ENCODE measurements at regions not wholly inside any gene's neighbourhood (a gene's known extent, or its start where the extent isn't known, plus 50 kb on each side); places are given as distances from the start of the nearest gene placed in this dataset.

- TF ChIP-seq POLR2A (IDR thresholded peaks at IDR 0.05; ENCODE audit: insufficient read depth in 1 of 2, low read depth in 2 of 2, low read length in 2 of 2) (no peak), ZBTB34 (CRISPR knock-in tag; IDR thresholded peaks at IDR 0.05) (no peak), CCAR2 (optimal IDR thresholded peaks at IDR 0.05; ENCODE audit: low read depth, low read length) (no peak), CHCHD3 (CRISPR knock-in tag; IDR thresholded peaks at IDR 0.05) (no peak), TFE3 (CRISPR knock-in tag; IDR thresholded peaks at IDR 0.05) (no peak), EZH2 (conservative IDR thresholded peaks at IDR 0.05; ENCODE audit: low read depth, low read length) (no peak), ZBTB20 (CRISPR knock-in tag; IDR thresholded peaks at IDR 0.05; ENCODE audit: borderline replicate concordance, low read depth) (no peak), CTCF (CRISPR knock-in tag; IDR thresholded peaks at IDR 0.05) (no peak), SAFB2 (CRISPR knock-in tag; IDR thresholded peaks at IDR 0.05; ENCODE audit: borderline replicate concordance, low read depth) (no peak), GABPA (IDR thresholded peaks at IDR 0.05; ENCODE audit: low read depth, low read length) (no peak), GABPA (CRISPR knock-in tag; IDR thresholded peaks at IDR 0.05; ENCODE audit: low read depth) (no peak)
- TF ChIP-seq, protein P1, sequence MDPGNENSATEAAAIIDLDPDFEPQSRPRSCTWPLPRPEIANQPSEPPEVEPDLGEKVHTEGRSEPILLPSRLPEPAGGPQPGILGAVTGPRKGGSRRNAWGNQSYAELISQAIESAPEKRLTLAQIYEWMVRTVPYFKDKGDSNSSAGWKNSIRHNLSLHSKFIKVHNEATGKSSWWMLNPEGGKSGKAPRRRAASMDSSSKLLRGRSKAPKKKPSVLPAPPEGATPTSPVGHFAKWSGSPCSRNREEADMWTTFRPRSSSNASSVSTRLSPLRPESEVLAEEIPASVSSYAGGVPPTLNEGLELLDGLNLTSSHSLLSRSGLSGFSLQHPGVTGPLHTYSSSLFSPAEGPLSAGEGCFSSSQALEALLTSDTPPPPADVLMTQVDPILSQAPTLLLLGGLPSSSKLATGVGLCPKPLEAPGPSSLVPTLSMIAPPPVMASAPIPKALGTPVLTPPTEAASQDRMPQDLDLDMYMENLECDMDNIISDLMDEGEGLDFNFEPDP (CRISPR knock-in tag; conservative IDR thresholded peaks at IDR 0.05) = no peak
- TF ChIP-seq, protein P2, sequence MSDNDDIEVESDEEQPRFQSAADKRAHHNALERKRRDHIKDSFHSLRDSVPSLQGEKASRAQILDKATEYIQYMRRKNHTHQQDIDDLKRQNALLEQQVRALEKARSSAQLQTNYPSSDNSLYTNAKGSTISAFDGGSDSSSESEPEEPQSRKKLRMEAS (IDR thresholded peaks at IDR 0.05) = no peak
Measured at GRCh38 chr6:9504191-9504590, 910.7 kb downstream of the TFAP2A start.

All from HepG2 (cell line).